ENCODE measurements at regions not wholly inside any gene's neighbourhood (a gene's known extent, or its start where the extent isn't known, plus 50 kb on each side); places are given as distances from the start of the nearest gene placed in this dataset.

DNA sequence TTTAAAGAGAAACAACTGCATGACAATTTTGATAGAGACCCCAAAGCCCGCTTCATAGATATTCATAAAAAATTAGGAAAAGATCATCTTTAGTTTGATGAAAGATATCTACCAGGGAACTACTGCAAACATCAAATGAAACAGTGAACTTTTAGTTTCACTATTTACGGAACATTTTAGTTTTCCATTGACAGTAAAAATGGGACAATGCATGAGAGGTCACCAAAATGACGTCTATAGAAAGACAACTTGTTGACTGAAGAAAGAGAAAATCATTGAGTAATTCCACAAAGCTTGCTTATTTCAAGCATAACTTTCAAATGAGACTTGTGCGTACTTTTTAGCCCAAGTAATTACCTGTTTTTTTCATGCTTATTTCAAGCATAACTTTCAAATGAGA lies 411.4 kb downstream of the HLX start:
- DNase-seq (ENCODE audit: low read depth in 2 of 3, low spot score in 1 of 3) = no peak

- no peak for DNase-seq (ENCODE audit: low read depth in 2 of 3, low spot score in 1 of 3)
Measured at GRCh38 chr1:221291113-221291512, 411.9 kb downstream of the HLX start.

- no peak for DNase-seq (ENCODE audit: low read depth in 2 of 3, low spot score in 1 of 3)
Measured at GRCh38 chr1:221292652-221293051, 413.4 kb downstream of the HLX start.

- no peak for DNase-seq (ENCODE audit: low read depth in 2 of 3, low spot score in 1 of 3)
Measured at GRCh38 chr1:221294242-221294641, 415.0 kb downstream of the HLX start.

DNA sequence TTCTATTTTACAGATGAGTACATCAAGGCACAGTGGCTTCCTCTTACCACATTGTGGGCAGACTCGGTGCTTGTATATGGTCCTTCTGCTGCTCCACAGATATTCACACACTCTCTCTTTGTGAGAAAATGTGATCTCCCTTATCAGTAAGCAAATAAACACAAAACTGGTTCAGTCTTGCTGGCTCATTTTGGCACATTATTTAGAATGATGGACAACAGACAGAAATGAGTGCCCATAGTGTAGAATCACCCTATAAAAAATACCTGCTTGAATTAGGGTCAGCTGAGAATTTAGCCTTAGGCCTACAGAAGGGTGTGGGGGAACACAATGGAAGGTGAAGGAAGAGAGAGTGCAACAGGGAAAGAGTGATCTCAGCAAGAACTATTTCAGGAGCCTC lies 423.1 kb downstream of the HLX start:
- DNase-seq (ENCODE audit: low read depth in 2 of 3, low spot score in 1 of 3) = no peak

DNA sequence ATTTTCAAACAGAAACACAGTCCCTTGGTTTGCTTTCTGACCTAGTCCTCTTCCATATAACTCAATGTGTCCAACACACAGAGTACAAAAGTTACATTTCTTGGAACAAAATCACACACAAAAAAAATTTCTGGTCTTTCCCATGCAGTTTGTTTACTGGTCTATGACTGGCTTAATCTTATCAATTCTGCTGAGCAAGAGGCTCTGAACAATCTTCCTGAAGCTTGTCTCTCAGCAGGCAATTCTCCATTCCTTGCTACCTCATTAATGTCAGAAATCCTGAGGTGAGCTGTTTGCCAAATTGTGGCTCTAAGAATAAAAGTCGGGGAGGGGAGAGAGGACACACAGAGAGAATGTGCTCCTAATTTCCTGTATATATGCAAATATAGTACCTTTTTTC lies 423.6 kb downstream of the HLX start:
- DNase-seq (ENCODE audit: low read depth in 2 of 3, low spot score in 1 of 3) = no peak

DNA sequence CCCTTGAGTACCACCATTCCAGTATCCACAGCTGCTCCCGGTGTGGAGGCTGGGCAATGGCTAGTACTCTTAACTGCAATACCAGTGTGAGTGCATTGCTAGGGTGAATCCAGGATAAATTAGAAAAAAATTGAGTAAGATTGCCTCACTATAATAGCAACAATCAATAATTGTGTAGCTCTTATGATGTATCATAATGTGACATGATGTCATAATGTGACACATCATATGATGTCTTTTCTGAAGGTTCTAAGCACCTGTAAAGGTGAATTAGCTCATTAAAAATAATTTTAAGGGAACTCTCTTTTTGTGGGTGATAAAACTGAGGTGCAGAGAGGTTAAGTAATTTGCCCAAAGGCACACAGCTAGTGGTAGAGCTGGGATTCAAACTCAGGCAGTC lies 424.4 kb downstream of the HLX start:
- no peak for DNase-seq (ENCODE audit: low read depth in 2 of 3, low spot score in 1 of 3)

DNA sequence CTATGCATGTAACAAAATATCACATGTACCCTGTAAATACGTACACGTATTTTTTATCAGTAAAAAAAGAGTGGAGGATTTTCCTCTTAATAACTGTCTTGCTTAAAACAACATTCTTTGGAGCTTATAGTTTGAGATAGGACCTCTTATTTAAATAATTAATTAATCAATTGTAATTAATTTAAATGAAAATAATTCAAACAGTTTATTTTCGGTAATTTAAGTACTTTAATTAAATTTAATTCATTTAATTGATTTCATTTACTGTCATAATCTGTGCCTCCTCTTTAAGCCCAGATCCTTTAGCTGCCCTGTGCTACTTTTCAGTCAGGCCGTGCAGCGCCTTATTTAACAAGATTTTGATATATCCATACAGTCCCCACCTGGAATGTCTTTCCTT lies 427.0 kb downstream of the HLX start:
- DNase-seq (ENCODE audit: low read depth in 2 of 3, low spot score in 1 of 3) = no peak

DNA sequence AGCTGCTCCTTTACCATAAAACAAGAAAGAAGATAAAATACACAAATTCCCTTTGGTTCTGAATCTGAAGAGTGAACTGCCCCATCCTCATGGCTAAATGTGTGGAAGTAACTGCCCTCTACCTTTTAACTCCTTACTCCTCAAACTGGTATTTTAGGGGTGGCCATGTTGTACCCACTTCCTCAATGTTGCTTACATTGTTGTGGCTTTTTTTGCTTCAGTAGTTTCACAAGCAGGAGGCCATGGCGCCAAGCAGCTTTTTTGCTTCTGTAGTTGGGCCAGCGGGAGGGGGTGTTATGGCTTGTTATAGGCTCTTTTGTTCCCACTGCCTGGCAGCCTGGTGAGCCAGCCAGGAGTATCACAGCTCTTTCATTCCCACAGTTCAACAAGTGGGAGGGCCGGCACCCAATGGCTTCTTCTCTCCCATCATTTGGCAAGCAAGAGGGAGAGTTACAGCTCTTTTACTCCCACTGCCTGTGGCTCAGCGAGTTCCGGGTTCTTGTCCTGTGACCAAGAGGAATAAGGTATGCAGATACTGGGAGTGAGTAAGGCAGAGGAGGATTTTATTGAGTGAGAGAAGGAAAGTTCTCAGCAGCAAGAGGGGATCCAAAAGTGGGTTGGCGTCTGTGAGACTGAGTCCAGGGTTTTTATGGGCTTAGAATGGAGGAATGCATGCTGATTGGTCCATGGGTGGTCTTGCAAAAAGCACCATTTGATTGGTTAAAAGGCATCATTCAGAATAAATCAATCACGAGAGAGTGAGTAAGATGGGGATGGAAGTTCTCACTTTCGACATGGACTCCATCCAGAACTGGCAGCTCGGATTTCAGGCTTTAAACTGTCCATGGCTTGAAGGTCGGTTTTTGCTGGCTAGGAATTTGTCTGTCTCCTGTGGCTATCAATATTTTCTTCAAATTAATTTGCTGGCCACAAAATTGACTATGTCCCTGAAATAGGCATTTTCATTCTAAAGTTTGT lies 429.6 kb downstream of the HLX start:
- DNase-seq (ENCODE audit: low read depth in 2 of 3, low spot score in 1 of 3) = no peak

DNA sequence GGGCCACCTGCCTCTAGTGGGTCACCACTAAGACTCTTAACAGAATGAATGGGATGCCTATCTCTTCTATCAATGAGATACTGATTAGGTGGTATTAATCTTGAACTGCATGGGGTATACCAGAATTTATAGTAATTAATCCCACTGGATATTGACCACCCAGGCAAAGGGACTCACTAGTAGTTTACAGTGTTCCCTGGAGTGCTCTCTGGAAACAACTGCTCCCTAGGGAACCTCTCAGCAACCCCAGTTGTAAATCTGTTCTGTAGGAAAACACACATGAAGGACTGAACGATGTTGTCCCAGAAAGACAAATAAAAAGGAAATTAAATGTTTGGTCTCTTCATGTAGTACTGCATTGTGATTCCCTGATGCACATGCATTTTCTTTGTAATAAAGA lies 430.5 kb downstream of the HLX start:
- no peak for DNase-seq (ENCODE audit: low read depth in 2 of 3, low spot score in 1 of 3)

DNA sequence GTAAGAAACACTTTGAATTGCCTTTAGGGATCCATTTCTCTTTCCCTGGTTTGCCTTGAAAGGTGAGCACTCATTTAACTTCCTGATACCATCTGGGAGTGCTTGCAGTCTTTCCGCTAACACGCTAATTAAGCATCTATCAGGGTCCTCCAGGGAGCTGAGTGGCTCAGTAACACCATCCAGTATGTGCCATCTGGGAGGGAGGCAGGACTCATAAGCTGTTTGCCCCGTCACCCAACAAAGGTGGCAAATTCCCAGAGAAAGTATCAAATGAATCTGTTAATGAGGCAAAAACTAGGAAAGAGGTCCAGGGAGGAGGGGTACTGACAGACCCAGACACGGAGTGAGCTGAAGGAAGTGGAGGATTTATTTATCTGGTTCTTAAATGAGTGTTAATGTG lies 430.9 kb downstream of the HLX start:
- no peak for DNase-seq (ENCODE audit: low read depth in 2 of 3, low spot score in 1 of 3)

DNA sequence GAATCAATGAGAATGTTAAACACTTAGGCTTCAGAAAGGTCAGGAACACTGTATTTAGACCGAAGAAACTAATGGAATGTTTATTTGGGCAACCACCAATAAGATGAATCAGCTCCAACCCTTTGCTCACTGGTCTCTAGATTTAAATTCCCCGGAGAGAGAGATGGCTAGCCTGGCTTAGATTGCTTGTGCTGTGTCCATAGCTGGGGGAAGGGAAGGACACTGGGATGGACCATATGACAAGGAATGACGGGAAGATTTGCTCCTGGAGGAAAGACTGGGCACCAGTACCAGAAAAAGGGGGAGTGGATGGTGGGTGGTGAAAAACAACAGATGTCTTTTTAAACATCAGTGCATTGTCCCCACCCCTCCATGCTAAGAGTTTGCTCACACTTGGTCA lies 426.6 kb downstream of the DUSP10 start:
- no peak for DNase-seq (ENCODE audit: low read depth in 2 of 3, low spot score in 1 of 3)

GRCh38 chr1:221316491-221317056 lies 425.3 kb downstream of the DUSP10 start:
- DNase-seq (ENCODE audit: low read depth in 2 of 3, low spot score in 1 of 3) = no peak

DNA sequence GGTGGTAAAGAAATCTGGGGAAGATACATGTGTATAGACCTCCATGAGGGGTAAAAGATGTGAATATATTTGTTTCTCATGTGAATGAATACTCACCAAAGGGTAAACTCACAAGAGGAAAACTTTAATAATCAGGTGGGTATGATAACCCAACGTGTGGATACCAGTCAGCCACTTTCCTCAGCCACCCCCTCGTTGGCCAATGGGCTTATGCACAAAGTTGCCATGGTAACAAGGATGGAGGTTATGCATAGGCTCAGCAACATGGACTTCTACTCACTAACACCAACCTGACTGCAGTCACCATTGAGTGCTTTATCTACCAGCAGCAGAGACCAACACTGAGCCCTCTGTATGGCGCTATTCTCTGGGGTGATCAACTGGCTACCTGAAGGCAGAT lies 424.4 kb downstream of the DUSP10 start:
- DNase-seq (ENCODE audit: low read depth in 2 of 3, low spot score in 1 of 3) = no peak

- DNase-seq (ENCODE audit: low read depth in 2 of 3, low spot score in 1 of 3) = no peak
Measured at GRCh38 chr1:221327954-221328353, 413.9 kb downstream of the DUSP10 start.

DNA sequence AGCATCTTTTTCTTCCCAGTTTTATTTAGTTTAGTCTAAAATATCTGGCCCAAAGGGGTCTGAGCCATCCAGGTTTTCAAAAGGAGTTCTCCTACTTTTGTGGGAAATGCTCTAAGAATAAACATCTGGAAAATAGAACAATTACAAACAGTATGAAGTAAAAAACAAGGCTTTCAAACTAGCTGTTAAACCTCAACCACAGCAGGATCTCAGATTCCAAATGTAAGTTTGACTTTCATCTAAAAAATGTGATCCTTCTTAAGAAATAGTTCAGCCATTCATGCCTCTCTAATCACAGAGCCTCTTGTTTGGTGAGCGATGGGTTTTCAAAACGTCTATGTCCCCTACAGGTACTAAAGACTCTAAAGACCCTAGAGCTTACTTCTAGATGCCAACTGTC lies 413.5 kb downstream of the DUSP10 start:
- DNase-seq (ENCODE audit: low read depth in 2 of 3, low spot score in 1 of 3) = no peak

DNA sequence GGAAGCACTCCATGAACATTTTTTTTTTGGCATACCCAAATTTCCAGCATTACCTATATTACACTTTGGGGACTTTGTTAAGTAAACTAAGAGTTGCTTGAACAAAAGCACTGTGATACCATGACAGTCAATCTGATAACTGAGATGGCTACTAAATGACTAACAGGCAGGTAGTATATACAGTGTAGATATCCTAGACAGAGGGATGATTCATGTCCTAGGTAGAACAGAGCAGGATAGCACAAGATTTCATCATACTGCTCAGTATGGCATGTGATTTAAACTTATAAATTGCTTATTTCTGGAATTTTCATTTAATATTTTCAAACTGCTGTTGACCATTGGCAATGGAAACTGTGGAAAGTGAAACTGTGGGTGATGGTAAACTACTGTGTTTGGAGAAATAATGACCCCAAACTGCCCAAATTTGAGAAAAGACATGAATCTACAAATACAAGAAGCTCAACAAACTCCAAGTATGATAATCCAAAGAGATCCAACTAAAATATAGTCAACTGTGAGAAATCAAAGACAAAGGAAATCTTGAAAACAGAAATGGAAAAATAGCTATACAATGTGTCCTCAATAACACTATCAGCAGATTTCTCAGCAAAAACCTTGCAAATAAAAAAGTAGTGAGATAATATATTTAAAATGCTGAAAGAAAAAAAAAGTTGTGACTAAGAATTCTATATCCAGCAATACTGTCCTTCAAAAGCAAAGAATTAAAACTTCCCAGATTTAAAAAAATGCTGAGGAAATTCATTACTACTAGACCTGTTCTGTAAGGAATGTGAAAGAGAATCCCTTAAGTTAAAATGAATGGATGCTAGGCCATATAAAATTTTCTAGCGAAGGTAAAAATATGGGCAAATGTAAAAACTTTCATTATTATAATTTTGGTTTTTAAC lies 410.4 kb downstream of the DUSP10 start:
- no peak for DNase-seq (ENCODE audit: low read depth in 2 of 3, low spot score in 1 of 3)

GRCh38 chr1:221334062-221334461 lies 407.8 kb downstream of the DUSP10 start:
- no peak for DNase-seq (ENCODE audit: low read depth in 2 of 3, low spot score in 1 of 3)

GRCh38 chr1:221335161-221336101 lies 406.5 kb downstream of the DUSP10 start:
- no peak for DNase-seq (ENCODE audit: low read depth in 2 of 3, low spot score in 1 of 3)

- no peak for DNase-seq (ENCODE audit: low read depth in 2 of 3, low spot score in 1 of 3)
Measured at GRCh38 chr1:221336126-221336525, 405.8 kb downstream of the DUSP10 start.

- DNase-seq (ENCODE audit: low read depth in 2 of 3, low spot score in 1 of 3) = no peak
Measured at GRCh38 chr1:221337106-221337505, 404.8 kb downstream of the DUSP10 start.
